K562 (cell line): ENCODE measurements at regions not wholly inside any gene's neighbourhood (a gene's known extent, or its start where the extent isn't known, plus 50 kb on each side); places are given as distances from the start of the nearest gene placed in this dataset.

Experiments used
- E2F4 ChIP-seq: sonication (generic); formaldehyde crosslinking; IDR thresholded peaks from 2 replicates; pipeline ENCODE4 v1.8.0; 2022; ENCODE audit warnings: mild to moderate bottlenecking, low read depth, missing genetic modification reagents
- PHF8 ChIP-seq: fragments of 200-600 bp; sonication (generic); IDR thresholded peaks from 2 replicates; pipeline ENCODE4 v1.6.1; 2012; ENCODE audit warnings: mixed run types, mild to moderate bottlenecking, inconsistent platforms, low read length, moderate library complexity, borderline replicate concordance
- USF2 ChIP-seq: sonication (generic); formaldehyde crosslinking; IDR thresholded peaks from 2 replicates; pipeline ENCODE4 v1.5.0; 2020; ENCODE audit warnings: missing genetic modification reagents

- TF ChIP-seq E2F4 (CRISPR knock-in tag) = no peak
- no peak for TF ChIP-seq USF2 (CRISPR knock-in tag)
- TF ChIP-seq PHF8 = no peak
Measured at GRCh38 chr5:27475063-27475462, 436.7 kb upstream of the CDH9 start.
